ENCODE measurements at regions not wholly inside any gene's neighbourhood (a gene's known extent, or its start where the extent isn't known, plus 50 kb on each side); places are given as distances from the start of the nearest gene placed in this dataset.

GRCh38 chr18:77608807-77609206 lies 359.2 kb downstream of the GALR1 start:
- no peak for DNase-seq (ENCODE audit: low spot score in 2 of 2)
- no peak overlapping the region for H3K27ac ChIP-seq
- no peaks in the 10 kb centered on the region for H3K9me3 ChIP-seq
- H3K36me3 ChIP-seq = no peaks in the 10 kb centered on the region
- H3K4me3 ChIP-seq = no peak overlapping the region
- no peaks in the 10 kb centered on the region for H3K27me3 ChIP-seq
- H3K4me1 ChIP-seq = no peaks in the 10 kb centered on the region
- TF ChIP-seq POLR2AphosphoS5 (IDR thresholded peaks at IDR 0.05) (no peak), CTCF (IDR thresholded peaks at IDR 0.05) (no peak), POLR2A (IDR thresholded peaks at IDR 0.05) (no peak)
- intact Hi-C loops (cut with DNase I; ENCODE audit: low total_unique reads) = no loop called here

GRCh38 chr18:77617694-77618093 lies 368.0 kb downstream of the GALR1 start:
- intact Hi-C loops (cut with DNase I; ENCODE audit: low total_unique reads) = no loop called here
- H3K36me3 ChIP-seq = no peaks in the 10 kb centered on the region
- TF ChIP-seq POLR2AphosphoS5 (IDR thresholded peaks at IDR 0.05) (no peak), CTCF (IDR thresholded peaks at IDR 0.05) (no peak), POLR2A (IDR thresholded peaks at IDR 0.05) (no peak)
- H3K9me3 ChIP-seq = no peaks in the 10 kb centered on the region
- H3K4me3 ChIP-seq = no peak overlapping the region
- H3K27me3 ChIP-seq = no peaks in the 10 kb centered on the region
- H3K4me1 ChIP-seq = no peaks in the 10 kb centered on the region
- no peak overlapping the region for H3K27ac ChIP-seq
- DNase-seq (ENCODE audit: low spot score in 2 of 2) = no peak

- Histone ChIP-seq H3K27ac (no peak overlapping the region), H3K4me3 (no peak overlapping the region), H3K27me3 (no peaks in the 10 kb centered on the region), H3K4me1 (no peaks in the 10 kb centered on the region), H3K9me3 (no peaks in the 10 kb centered on the region), H3K36me3 (no peaks in the 10 kb centered on the region)
- intact Hi-C loops (cut with DNase I; ENCODE audit: low total_unique reads) = no loop called here
- DNase-seq (ENCODE audit: low spot score in 2 of 2) = no peak
- no peak for TF ChIP-seq CTCF (IDR thresholded peaks at IDR 0.05)
- TF ChIP-seq POLR2A (IDR thresholded peaks at IDR 0.05) = no peak
- no peak for TF ChIP-seq POLR2AphosphoS5 (IDR thresholded peaks at IDR 0.05)
Measured at GRCh38 chr18:77619525-77619924, 369.9 kb downstream of the GALR1 start.

GRCh38 chr18:77622009-77622692 lies 372.5 kb downstream of the GALR1 start:
- Histone ChIP-seq H3K4me3 (peak overlapping the region in 1 of 3 donors; percentile 15), H3K27ac (no peak overlapping the region), H3K36me3 (no peaks in the 10 kb centered on the region), H3K9me3 (no peaks in the 10 kb centered on the region), H3K4me1 (no peaks in the 10 kb centered on the region), H3K27me3 (no peaks in the 10 kb centered on the region)
- DNase-seq (ENCODE audit: low spot score in 2 of 2) = no peak
- intact Hi-C loops (cut with DNase I; ENCODE audit: low total_unique reads) = no loop called here
- TF ChIP-seq POLR2A (IDR thresholded peaks at IDR 0.05) = no peak
- no peak for TF ChIP-seq POLR2AphosphoS5 (IDR thresholded peaks at IDR 0.05)
- TF ChIP-seq CTCF (IDR thresholded peaks at IDR 0.05) = no peak

- intact Hi-C loops (cut with DNase I; ENCODE audit: low total_unique reads) = no loop called here
- no peak for DNase-seq (ENCODE audit: low spot score in 2 of 2)
- TF ChIP-seq POLR2AphosphoS5 (IDR thresholded peaks at IDR 0.05) = no peak
- TF ChIP-seq CTCF (IDR thresholded peaks at IDR 0.05) = no peak
- TF ChIP-seq POLR2A (IDR thresholded peaks at IDR 0.05) = no peak
Measured at GRCh38 chr18:77632758-77633157, 383.1 kb downstream of the GALR1 start.

More at GRCh38 chr18:77632758-77633157, 383.1 kb downstream of the GALR1 start:
- H3K27me3 ChIP-seq = no peaks in the 10 kb centered on the region
- H3K27ac ChIP-seq = no peak overlapping the region
- no peaks in the 10 kb centered on the region for H3K4me1 ChIP-seq
- H3K36me3 ChIP-seq = no peaks in the 10 kb centered on the region
- no peak overlapping the region for H3K4me3 ChIP-seq
- H3K9me3 ChIP-seq = no peaks in the 10 kb centered on the region
